IPS-NIHi11 (cell line): ENCODE measurements at regions not wholly inside any gene's neighbourhood (a gene's known extent, or its start where the extent isn't known, plus 50 kb on each side); places are given as distances from the start of the nearest gene placed in this dataset.

Experiments used
- DNase-seq: peaks from one replicate; pipeline ENCODE4 v3.0.0; 2012; ENCODE audit warnings: mixed read lengths, low spot score

GRCh38 chr11:122230385-122230755 is 114.4 kb upstream of the BLID start:
- DNase-seq, result no peak

DNA sequence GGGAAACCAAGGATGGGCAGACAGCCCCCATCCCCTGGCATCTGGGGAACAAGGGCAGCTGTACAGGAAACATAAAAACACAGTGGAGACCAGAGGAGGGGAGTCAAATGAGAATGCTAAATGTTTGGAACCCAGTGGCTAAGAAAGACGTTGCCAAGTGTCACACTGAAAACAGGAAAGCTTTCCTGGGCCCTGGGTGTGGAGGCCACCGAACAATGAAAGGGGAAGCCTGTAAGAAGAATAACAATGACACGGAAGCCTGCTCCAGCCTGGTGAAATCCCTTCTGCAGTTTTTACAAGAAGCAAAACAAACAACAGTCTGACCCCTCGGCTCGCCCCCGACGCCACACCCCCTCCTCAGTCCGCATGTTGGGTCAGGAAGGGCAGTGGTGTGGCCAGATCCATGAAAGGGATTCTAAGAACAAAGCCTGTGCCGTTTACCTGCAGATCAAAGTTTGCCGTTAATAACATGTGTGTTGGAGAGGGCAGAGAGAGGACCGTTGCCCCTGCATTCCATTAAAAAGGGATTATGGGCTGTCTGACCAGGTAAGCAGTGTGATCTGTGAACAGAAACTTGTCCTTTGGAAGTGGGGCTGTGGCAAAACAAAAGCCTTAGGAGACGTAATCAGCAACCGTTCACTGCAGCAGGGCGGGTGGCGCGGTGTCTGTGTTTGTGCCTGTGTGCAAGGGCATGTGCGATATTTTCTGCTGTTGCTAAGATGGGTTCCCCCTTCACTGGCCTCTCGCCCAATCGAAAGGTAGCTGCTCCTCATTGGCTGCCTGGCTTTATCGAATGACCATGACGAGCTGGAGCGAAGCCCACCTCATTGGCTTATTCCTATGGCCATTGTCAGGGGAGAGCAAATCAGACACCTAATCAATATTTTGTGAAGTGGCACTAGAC is 113.7 kb upstream of the BLID start:
- peak; percentile 63 for DNase-seq

DNA sequence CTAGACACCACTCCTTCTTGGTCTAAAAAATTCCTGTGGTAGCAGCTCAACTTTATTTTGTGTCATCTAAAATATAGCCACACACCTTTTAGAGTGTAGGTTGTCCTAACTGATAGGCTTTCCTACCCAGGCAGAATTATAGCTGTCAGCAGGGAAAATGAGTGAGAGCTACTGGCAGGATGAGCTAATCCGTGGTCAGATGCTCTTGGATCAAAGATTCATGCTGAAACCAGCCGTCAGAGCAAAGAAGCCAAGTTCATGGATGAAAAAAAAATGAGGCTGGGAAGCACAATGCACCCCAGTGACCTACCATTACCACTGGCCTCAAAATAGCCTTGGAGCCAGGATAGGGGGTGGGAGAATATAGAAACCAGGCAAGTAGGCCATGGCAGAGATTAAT is 113.1 kb upstream of the BLID start:
- no peak for DNase-seq

- DNase-seq, result no peak
Observed at GRCh38 chr11:122226810-122227379, 110.9 kb upstream of the BLID start.

- no peak for DNase-seq
Observed at GRCh38 chr11:122224867-122225266, 108.9 kb upstream of the BLID start.

DNA sequence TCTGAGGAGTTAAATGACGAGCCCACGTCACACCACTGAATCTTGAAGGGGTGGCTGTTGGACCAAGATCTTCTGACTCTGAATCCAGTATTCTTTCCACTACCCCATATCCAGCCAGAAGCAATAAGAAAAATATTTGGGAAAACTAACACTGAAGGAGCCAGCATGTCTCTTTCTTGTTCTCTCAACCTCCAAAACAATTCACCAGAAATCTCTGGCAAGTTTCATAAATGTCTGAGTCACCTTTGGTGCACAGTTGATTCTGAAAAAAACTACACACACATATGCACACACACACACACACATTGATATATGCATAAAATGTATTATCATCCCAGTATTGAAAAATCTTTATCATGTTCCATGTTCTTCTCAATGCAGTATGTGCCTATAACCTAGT is 104.3 kb upstream of the BLID start:
- no peak for DNase-seq

- no peak for DNase-seq
Observed at GRCh38 chr11:122219791-122220190, 103.8 kb upstream of the BLID start.

GRCh38 chr11:122215244-122215992 is 99.4 kb upstream of the BLID start:
- DNase-seq, result peak; percentile 86

- no peak for DNase-seq
Observed at GRCh38 chr11:122214567-122214966, 98.6 kb upstream of the BLID start.

- no peak for DNase-seq
Observed at GRCh38 chr11:122214080-122214479, 98.1 kb upstream of the BLID start.

DNA sequence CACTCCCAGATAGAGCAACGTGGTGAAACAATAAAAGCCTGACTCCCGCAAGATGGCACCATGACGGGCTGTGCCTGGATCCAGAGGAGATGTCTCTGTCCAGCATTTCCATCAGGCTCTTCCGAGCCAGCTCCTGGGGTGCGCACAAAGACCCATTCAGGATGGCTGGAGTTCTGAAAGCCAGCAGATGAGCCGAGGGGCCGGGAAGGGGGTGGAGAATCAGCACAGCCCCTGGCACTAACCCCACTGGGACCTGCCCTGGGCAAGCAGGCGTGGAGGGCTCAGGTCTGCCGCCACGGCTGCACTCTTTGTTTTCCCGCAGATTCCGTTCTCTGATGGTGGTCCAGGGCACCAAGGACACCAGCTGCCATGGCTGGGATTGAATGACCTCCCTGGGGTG is 97.2 kb upstream of the BLID start:
- DNase-seq, result no peak

DNA sequence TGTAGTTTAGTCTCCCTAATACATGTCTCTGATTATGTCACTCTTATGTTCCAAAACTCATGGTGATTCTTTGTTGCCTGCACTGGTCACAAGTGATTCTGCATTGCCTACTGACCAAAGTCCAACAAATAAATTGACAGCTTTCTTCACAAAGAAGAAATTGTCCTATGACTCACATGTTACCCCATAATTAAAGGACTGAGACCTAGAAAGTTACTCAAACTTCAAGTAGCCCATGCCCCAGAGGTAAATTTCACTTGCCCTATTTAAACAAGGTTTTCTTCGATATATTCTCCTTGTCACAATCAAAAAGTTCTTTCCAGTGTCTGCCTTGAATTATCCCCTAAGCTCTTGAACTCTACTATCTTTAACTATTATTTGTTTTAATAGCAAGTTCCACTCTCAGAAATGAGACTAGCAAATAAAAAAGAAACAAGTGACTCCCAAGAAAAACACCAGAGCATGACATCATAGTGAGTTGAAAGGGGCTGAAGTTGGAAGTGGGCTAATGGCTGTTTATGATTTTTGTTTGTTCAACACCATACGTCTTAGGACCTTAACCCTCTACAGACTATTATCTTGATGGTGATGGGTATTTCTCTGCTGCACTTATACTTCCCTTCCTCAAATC is 94.5 kb upstream of the BLID start:
- no peak for DNase-seq

DNA sequence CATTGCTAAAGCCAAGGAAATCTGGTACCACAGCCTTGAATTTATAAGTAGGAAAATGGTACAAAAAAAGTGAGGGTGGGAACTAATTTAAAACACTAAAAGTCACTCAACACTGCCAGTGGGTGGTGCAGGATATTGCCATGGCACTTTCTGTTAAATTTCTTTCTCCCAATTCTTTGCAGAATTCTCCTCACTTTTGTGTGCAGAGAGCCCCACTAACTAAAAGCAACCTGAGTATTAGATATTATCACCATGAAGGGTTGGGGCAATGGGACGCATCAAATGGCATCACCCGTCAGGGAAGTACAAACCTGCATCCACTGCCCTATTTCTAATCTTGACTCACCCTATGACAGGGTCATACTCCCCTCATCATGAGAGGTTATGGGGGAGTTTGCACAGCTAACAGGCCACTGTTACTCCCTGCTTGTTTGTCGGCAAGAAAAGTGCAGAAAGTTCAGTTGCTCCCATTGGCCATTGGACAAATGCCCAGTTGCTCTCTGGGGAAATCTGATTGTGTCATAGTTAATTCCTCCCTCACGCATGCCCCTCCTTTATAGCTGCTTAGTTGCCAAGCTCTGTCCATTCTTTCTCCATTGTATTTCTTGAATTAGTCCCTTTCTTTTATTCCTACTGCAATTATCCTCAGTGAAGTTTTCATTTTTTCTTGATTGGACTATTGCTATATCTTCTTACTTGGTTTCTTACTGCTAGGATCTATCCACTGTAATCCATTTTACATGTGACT is 93.8 kb upstream of the BLID start:
- no peak for DNase-seq

DNA sequence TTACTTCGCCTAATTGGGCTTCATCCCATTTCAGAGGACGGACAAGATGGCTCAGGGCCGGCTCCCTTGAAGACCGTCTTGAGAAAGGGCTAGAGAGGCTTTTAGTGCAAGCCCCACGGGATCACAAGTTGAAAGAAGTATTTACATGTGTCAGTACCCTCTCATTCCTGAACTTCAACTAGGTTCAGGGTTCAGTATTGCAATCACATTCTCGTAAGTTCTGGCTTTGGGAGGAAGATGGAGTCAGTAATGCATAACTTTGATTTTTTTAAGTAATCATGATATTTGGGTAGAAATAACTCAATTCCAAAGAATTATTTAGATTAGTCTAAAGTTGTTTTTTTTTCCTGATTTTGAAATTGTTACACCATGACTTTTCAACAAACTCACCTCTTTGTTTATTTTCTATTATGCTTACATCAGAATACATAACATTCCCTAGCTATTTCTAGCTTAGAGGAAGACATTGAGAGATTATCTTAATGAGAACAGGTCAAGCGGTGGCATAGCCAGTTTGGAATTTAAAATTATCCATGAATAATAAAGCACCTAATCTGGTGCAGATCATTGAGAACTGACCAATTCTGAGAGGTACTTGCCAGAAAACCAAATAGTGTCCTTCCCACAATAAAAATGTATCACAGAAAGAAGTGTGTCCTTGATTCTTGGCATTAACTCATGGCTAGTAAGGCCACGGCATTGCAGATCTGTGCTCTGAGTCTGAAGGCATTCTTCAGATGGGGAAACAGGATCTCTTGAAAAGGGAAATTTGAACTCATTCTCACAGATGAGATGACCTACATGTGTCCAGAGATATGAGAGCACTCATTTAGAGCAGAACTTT is 92.1 kb upstream of the BLID start:
- DNase-seq, result no peak

GRCh38 chr11:122207505-122207904 is 91.5 kb upstream of the BLID start:
- no peak for DNase-seq

GRCh38 chr11:122205036-122205435 is 89.0 kb upstream of the BLID start:
- DNase-seq, result no peak

GRCh38 chr11:122204206-122204605 is 88.2 kb upstream of the BLID start:
- DNase-seq, result no peak

DNA sequence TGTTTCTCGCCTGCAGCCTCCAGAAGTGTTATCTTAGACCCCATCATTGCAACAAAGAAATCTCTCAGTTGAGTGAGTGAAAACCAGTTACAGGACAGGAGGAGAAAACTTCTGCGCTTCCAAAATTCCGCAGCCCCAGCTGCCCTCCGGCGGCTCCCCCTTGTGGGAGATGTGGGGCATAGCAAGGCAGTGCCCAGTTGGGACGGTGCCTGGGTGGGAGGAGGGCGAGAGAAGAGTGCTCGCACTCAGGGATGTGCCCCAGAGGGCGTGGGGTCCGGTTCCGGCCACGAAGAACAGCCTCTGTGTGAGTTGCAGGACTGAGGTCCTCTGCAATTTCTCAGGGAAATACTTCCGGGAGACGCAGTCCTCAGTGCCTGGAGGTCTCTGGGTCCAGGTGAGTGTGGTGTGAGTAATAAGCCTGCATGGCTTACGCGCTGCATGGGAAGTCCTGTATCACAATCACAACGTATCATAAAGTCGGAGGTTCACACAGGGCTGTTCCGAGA is 87.0 kb upstream of the BLID start:
- DNase-seq, result peak; percentile 85

DNA sequence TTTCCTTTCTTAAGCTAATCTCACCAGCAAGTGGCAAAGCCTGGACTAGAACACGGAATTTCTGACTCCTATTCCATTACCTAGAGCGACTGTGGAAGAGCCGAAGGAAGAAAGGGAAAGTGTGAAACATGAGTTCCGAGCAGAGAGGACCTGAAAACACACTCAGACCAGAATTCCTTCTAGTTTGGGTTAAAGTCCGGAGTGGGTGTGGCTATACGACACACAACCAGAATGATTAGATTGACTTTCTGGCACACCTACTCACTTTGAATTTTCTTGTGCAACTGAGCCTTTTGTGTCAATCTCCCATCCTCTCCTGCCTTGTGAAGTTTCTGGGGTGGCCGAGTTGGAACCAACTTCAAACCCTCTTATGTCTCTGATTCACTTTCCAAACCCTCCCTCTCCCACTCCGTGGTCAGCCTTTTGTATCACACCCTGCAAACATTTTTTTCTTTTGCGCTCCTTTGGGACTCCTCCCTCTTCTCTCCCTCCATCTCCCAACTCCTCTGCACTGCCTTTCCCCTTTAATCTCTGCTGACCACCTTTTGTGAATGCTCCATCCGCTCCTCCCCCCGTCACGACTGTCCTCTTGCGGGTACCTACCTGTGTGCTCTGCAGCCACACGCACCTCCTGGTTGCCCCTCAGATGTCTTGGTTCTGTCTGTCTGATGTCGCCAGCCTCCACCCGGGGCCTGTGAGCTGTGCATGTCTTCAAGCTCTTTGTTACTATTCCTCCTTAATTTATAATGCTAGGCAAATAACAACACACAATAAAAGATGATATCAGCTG is 86.3 kb upstream of the BLID start:
- no peak for DNase-seq

- DNase-seq, result no peak
Observed at GRCh38 chr11:122201106-122201505, 85.1 kb upstream of the BLID start.
